Hepatocyte (in vitro differentiated cells): ENCODE measurements at regions not wholly inside any gene's neighbourhood (a gene's known extent, or its start where the extent isn't known, plus 50 kb on each side); places are given as distances from the start of the nearest gene placed in this dataset.
"Not testable (repeated sequence)": the region's sequence is repeated elsewhere in the genome, so short reads cannot be mapped to it uniquely, and the experiment has no call there.

ENCODE experiments used
- DNase-seq: peaks from one replicate; pipeline ENCODE4 v3.0.0-alpha.2; 2016; ENCODE audit warnings: low spot score
- H2AFZ ChIP-seq: fragments of 200-600 bp; sonication (generic); 2 replicates; pipeline ENCODE4 v1.6.0; 2016; ENCODE audit warnings: antibody characterized with exemption, mild to moderate bottlenecking
- H3K27ac ChIP-seq: fragments of 200-600 bp; sonication (generic); 2 replicates; pipeline ENCODE4 v1.5.1; 2016; ENCODE audit warnings: mild to moderate bottlenecking
- H3K27me3 ChIP-seq: fragments of 200-600 bp; sonication (generic); 2 replicates; pipeline ENCODE4 v1.6.1; 2016
- H3K36me3 ChIP-seq: fragments of 200-600 bp; sonication (generic); replicated peaks from 2 replicates; pipeline ENCODE4 v1.5.1; 2016; ENCODE audit warnings: low read depth; ENCODE audit not compliant: insufficient read depth
- H3K4me1 ChIP-seq: fragments of 200-600 bp; sonication (generic); 2 replicates; pipeline ENCODE4 v1.5.1; 2016; ENCODE audit warnings: mild to moderate bottlenecking, moderate library complexity; ENCODE audit not compliant: insufficient read depth
- H3K4me2 ChIP-seq: fragments of 200-600 bp; sonication (generic); 2 replicates; pipeline ENCODE4 v1.6.0; 2016
- H3K4me3 ChIP-seq: fragments of 200-600 bp; sonication (generic); 2 replicates; pipeline ENCODE4 v1.5.1; 2016; ENCODE audit warnings: mild to moderate bottlenecking
- H3K79me2 ChIP-seq: fragments of 200-600 bp; sonication (generic); 2 replicates; pipeline ENCODE4 v1.6.0; 2017; ENCODE audit warnings: mild to moderate bottlenecking
- H3K9me2 ChIP-seq: fragments of 200-600 bp; sonication (generic); replicated peaks from 2 replicates; pipeline ENCODE4 v1.6.0; 2017; ENCODE audit warnings: mild to moderate bottlenecking; ENCODE audit not compliant: insufficient read depth
- H3K9me3 ChIP-seq: fragments of 200-600 bp; sonication (generic); 2 replicates; pipeline ENCODE4 v1.5.1; 2016; ENCODE audit warnings: low read depth, mild to moderate bottlenecking
- H4K20me1 ChIP-seq: fragments of 200-600 bp; sonication (generic); 2 replicates; pipeline ENCODE4 v1.6.0; 2016; ENCODE audit warnings: mild to moderate bottlenecking; ENCODE audit not compliant: insufficient read depth, poor library complexity, severe bottlenecking
- CTCF ChIP-seq: fragments of 200-600 bp; sonication (generic); IDR thresholded peaks from 2 replicates; pipeline ENCODE4 v1.5.1; 2016; ENCODE audit warnings: antibody characterized with exemption, mild to moderate bottlenecking; ENCODE audit not compliant: poor library complexity
- EZH2 ChIP-seq: fragments of 200-600 bp; sonication (generic); IDR thresholded peaks from 2 replicates; pipeline ENCODE4 v1.6.1; 2016; ENCODE audit warnings: antibody characterized with exemption, mild to moderate bottlenecking, borderline replicate concordance
- EZH2phosphoT487 ChIP-seq: fragments of 200-600 bp; sonication (generic); IDR thresholded peaks from one replicate; pipeline ENCODE4 v1.6.1; 2018; ENCODE audit warnings: antibody characterized with exemption, mild to moderate bottlenecking, low read depth, moderate library complexity; ENCODE audit not compliant: unreplicated experiment, severe bottlenecking
- WGBS: methylation state at CpG from one replicate; pipeline ENCODE4 v1.1.6; 2016; ENCODE audit warnings: low lambda C conversion rate; ENCODE audit errors: missing lambda C conversion rate; 5-methylcytosine and 5-hydroxymethylcytosine counted together

DNA sequence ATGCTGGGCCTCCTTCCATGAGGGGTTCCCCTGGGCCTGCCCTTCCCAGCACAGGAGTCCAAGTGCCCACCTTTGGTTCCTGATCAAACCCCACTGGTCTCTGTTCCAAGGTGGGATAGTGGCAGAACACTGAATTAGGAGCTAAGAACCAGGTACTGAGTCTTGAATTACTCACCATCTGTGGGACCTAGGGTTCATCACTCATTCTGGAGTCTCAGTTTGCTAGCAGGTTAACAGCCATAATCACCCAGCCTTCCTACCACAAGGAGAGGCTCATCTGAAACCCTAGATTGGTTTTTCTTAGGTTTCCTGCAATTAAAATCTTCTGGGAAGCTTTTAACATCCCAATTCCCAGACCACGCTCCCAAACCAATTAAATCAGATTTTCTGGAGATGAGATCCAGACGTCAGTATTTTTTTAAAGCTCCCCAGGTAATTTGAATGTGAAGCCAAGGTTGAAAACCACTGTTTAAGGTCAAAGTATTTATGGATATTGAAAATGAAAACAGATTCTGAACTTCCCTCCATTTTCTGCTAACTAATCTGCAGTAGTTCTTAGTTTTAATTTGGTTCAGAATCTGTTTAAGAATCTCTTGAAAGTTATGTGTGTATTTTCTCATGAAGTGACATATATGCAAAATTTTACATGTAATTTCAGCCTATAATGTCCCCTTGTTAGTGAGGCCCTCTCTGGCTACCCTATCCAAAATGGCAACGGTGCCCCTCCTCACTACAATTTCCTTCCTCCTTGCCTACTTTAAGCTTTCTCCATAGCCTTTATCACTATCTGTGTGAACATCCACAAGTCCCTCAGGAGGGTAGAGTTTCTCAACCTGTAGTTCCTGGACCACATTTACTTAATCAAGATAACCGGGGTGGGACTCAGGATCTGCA is 166.5 kb upstream of the CXCR4 start:
- 78% methylated on average over 4 of the region's 4 CpGs for WGBS
- H3K36me3 ChIP-seq = no peaks in the 10 kb centered on the region
- H3K9me3 ChIP-seq = no peaks in the 10 kb centered on the region
- no peak for TF ChIP-seq CTCF
- no peak for TF ChIP-seq EZH2
- no peak for TF ChIP-seq EZH2phosphoT487
- no peak overlapping the region for H3K27ac ChIP-seq
- no peak overlapping the region for H3K4me3 ChIP-seq
- DNase-seq = no peak
- H3K79me2 ChIP-seq = no peaks in the 10 kb centered on the region
- no peaks in the 10 kb centered on the region for H3K4me1 ChIP-seq
- H3K27me3 ChIP-seq = no peaks in the 10 kb centered on the region
- H3K9me2 ChIP-seq = no peaks in the 10 kb centered on the region
- H4K20me1 ChIP-seq = no peaks in the 10 kb centered on the region
- H2AFZ ChIP-seq = no peak overlapping the region
- no peak overlapping the region for H3K4me2 ChIP-seq

DNA sequence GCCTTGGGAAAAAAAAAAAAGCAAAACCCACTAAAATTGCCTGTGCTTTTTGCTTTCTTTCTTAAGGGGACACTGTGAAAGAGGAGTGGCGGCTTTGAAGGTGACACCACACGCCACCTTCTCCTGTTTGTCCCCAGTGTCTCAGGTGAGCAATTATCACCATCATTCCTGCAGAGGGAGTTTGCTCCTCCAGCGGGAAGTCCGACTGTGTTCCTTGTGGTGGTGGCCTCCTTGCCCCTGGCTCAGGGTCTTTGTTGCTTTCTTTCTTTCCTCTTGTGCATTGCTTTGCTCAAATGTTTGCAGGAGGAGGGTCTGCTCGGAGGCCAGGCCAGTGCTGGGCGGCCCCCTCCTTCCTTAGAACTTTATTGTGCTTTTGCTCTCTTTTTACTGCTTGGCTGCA is 164.3 kb upstream of the CXCR4 start:
- H3K36me3 ChIP-seq = no peaks in the 10 kb centered on the region
- no peaks in the 10 kb centered on the region for H3K9me2 ChIP-seq
- H3K27me3 ChIP-seq = no peaks in the 10 kb centered on the region
- no peaks in the 10 kb centered on the region for H3K79me2 ChIP-seq
- WGBS = 61% methylated on average over 6 of the region's 6 CpGs
- no peaks in the 10 kb centered on the region for H4K20me1 ChIP-seq
- no peaks in the 10 kb centered on the region for H3K9me3 ChIP-seq
- H2AFZ ChIP-seq = no peak overlapping the region
- H3K4me1 ChIP-seq = no peaks in the 10 kb centered on the region
- no peak overlapping the region for H3K4me3 ChIP-seq
- no peak for DNase-seq
- H3K4me2 ChIP-seq = no peak overlapping the region
- H3K27ac ChIP-seq = no peak overlapping the region
- TF ChIP-seq EZH2 (no peak), CTCF (no peak), EZH2phosphoT487 (no peak)

GRCh38 chr2:136281281-136282114 is 163.5 kb upstream of the CXCR4 start:
- H4K20me1 ChIP-seq = no peaks in the 10 kb centered on the region
- no peaks in the 10 kb centered on the region for H3K79me2 ChIP-seq
- H3K4me2 ChIP-seq = no peak overlapping the region
- H2AFZ ChIP-seq = no peak overlapping the region
- no peaks in the 10 kb centered on the region for H3K9me2 ChIP-seq
- no peak overlapping the region for H3K27ac ChIP-seq
- no peak overlapping the region for H3K4me3 ChIP-seq
- no peaks in the 10 kb centered on the region for H3K36me3 ChIP-seq
- H3K27me3 ChIP-seq = no peaks in the 10 kb centered on the region
- WGBS = 69% methylated on average over 17 of the region's 17 CpGs
- no peaks in the 10 kb centered on the region for H3K9me3 ChIP-seq
- no peak for TF ChIP-seq EZH2phosphoT487
- TF ChIP-seq CTCF = no peak
- TF ChIP-seq EZH2 = no peak
- H3K4me1 ChIP-seq = no peaks in the 10 kb centered on the region
- DNase-seq = no peak

- not testable (repeated sequence) for H3K9me3 ChIP-seq
- WGBS = 26% methylated on average over 4 of the region's 4 CpGs
These were observed 148.4 kb upstream of the CXCR4 start for GRCh38 chr2:136266346-136266745.

More at GRCh38 chr2:136266346-136266745, 148.4 kb upstream of the CXCR4 start:
- H3K4me2 ChIP-seq, H4K20me1 ChIP-seq, H3K27me3 ChIP-seq, H3K36me3 ChIP-seq, H2AFZ ChIP-seq, H3K79me2 ChIP-seq, H3K9me2 ChIP-seq, DNase-seq, H3K4me3 ChIP-seq, H3K4me1 ChIP-seq, H3K27ac ChIP-seq: not testable (repeated sequence)
